Activated T-cell treated with anti-CD3 and anti-CD28 coated beads, Interleukin-2, amount 50 U/mL, for 4 hours (primary cell): ENCODE measurements at regions not wholly inside any gene's neighbourhood (a gene's known extent, or its start where the extent isn't known, plus 50 kb on each side); places are given as distances from the start of the nearest gene placed in this dataset.

ENCODE experiments used
- ATAC-seq, 2 donors: fragments of 200-7000 bp; cut with Tn5 transposase; one replicate each; pipeline ENCODE4 v1.10.0; 2021
- DNase-seq: peaks from one replicate; pipeline ENCODE4 v3.0.0-alpha.2; 2020
- H3K27me3 Mint-ChIP-seq: one replicate; pipeline ENCODE4 v1.8.0; 2021; ENCODE audit warnings: low read depth, mixed read lengths
- H3K36me3 Mint-ChIP-seq: one replicate; pipeline ENCODE4 v1.8.0; 2022; ENCODE audit warnings: mixed read lengths; ENCODE audit not compliant: insufficient read depth
- H3K4me1 Mint-ChIP-seq: one replicate; pipeline ENCODE4 v1.8.0; 2021; ENCODE audit warnings: low read depth, mixed read lengths
- H3K4me3 Mint-ChIP-seq: one replicate; pipeline ENCODE4 v1.8.0; 2021; ENCODE audit warnings: mild to moderate bottlenecking, moderate library complexity, mixed read lengths
- H3K9me3 Mint-ChIP-seq: one replicate; pipeline ENCODE4 v1.8.0; 2021; ENCODE audit warnings: mixed read lengths

GRCh38 chr12:91913124-91913523 lies 232.5 kb downstream of the BTG1 start:
- ATAC-seq, result no peak
- Mint-ChIP-seq H3K27me3 (no peaks in the 10 kb centered on the region), H3K4me1 (peaks cover 17% of the 10 kb centered on the region), H3K4me3 (no peak overlapping the region), H3K36me3 (peaks cover 2% of the 10 kb centered on the region), H3K9me3 (peaks cover 13% of the 10 kb centered on the region)
- DNase-seq, result no peak

- H3K27me3 Mint-ChIP-seq, result no peaks in the 10 kb centered on the region
- H3K36me3 Mint-ChIP-seq, result peaks cover 4% of the 10 kb centered on the region
- H3K4me1 Mint-ChIP-seq, result peaks cover 15% of the 10 kb centered on the region
- no peak for DNase-seq
- no peak for ATAC-seq
- no peak overlapping the region for H3K4me3 Mint-ChIP-seq
- peaks cover 15% of the 10 kb centered on the region for H3K9me3 Mint-ChIP-seq
Observed at GRCh38 chr12:91912178-91912577, 233.5 kb downstream of the BTG1 start.

GRCh38 chr12:91910871-91911388 lies 234.7 kb downstream of the BTG1 start:
- H3K9me3 Mint-ChIP-seq, result peaks cover 9% of the 10 kb centered on the region
- peaks cover 2% of the 10 kb centered on the region for H3K36me3 Mint-ChIP-seq
- no peak overlapping the region for H3K4me3 Mint-ChIP-seq
- no peak for DNase-seq
- H3K27me3 Mint-ChIP-seq, result no peaks in the 10 kb centered on the region
- no peak for ATAC-seq
- peaks cover 12% of the 10 kb centered on the region for H3K4me1 Mint-ChIP-seq

DNA sequence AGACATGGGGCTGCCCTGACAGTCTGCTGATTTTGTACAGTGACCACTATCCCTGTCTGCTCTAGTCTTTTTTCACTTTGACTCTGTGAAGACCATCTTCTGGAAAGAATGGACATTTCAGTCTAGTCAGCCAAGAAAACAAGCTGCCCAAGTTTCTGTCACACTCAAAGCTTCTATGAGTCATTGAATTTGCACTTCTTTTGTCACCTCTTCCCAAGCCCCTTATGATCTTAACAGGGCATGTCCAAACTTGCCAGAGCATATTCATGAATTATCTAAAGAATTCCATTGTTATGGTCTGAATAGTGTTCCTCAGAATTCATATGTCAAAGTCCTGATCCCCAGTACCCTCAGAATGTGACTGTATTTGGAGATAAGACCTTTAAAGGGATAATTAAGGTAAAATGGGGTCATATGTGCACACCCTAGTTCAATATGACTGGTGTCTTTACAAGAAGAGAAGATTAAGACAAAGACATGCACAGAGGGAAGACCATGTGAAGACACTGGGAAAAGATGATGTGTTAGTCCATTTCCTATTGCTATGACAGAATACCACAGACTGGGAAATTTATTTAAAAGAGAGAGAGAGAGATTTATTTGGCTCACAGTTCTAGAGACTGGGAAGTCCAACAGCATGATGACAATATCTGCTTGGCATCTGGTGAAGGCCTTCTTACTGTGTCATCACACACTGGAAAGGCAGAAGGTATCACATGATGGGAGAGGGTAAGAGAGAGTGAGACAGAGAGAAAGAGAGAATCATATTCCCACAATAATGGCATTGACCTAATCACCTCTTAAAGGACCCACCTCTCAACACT lies 242.6 kb downstream of the BTG1 start:
- no peak for ATAC-seq
- peaks cover 29% of the 10 kb centered on the region for H3K4me1 Mint-ChIP-seq
- peaks cover 9% of the 10 kb centered on the region for H3K36me3 Mint-ChIP-seq
- H3K27me3 Mint-ChIP-seq, result no peaks in the 10 kb centered on the region
- no peak for DNase-seq
- H3K4me3 Mint-ChIP-seq, result no peak overlapping the region
- peaks cover 27% of the 10 kb centered on the region for H3K9me3 Mint-ChIP-seq

DNA sequence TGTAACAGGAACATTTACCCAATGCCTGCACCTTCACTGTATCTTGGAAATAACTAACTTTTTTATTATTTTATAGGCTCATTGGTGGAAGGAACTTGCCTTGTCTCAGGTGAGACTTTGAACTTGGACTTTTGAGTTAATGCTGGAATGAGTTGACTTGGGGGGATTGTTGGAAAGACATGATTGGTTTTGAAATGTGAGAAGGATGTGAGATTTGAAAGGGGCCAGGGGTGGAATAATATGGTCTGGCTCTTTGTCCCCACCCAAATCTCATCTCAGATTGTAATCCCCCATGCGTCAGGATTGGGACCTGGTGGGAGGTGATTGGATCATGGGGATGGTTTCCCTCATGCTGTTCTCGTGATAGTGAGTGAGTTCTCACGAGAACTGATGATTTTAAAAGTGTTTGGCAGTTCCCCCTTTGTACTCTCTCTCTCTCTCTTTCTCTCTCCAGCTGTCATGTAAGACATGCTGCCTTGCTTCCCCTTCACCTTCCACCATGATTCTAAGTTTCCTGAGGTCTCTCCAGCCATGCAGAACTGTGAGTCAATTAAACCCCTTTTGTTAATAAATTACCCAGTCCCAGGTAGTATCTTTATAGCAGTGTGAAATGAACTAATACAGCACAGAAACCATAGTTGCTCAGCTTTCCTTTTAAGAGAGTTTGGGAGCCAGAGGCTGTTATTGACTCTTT lies 244.1 kb downstream of the BTG1 start:
- H3K36me3 Mint-ChIP-seq, result peaks cover 7% of the 10 kb centered on the region
- no peaks in the 10 kb centered on the region for H3K27me3 Mint-ChIP-seq
- DNase-seq, result no peak
- H3K9me3 Mint-ChIP-seq, result peaks cover 31% of the 10 kb centered on the region
- H3K4me3 Mint-ChIP-seq, result no peak overlapping the region
- no peak for ATAC-seq
- H3K4me1 Mint-ChIP-seq, result peaks cover 29% of the 10 kb centered on the region

- Mint-ChIP-seq H3K36me3 (peaks cover 7% of the 10 kb centered on the region), H3K4me3 (no peak overlapping the region), H3K4me1 (peaks cover 29% of the 10 kb centered on the region), H3K9me3 (peaks cover 31% of the 10 kb centered on the region), H3K27me3 (no peaks in the 10 kb centered on the region)
- ATAC-seq (no peak), DNase-seq (no peak)
Observed at GRCh38 chr12:91900971-91901370, 244.7 kb downstream of the BTG1 start.

GRCh38 chr12:91899056-91899455 lies 246.6 kb downstream of the BTG1 start:
- no peak for DNase-seq
- no peaks in the 10 kb centered on the region for H3K27me3 Mint-ChIP-seq
- no peak for ATAC-seq
- H3K36me3 Mint-ChIP-seq, result peaks cover 3% of the 10 kb centered on the region
- peaks cover 25% of the 10 kb centered on the region for H3K9me3 Mint-ChIP-seq
- H3K4me3 Mint-ChIP-seq, result no peak overlapping the region
- peaks cover 17% of the 10 kb centered on the region for H3K4me1 Mint-ChIP-seq

DNA sequence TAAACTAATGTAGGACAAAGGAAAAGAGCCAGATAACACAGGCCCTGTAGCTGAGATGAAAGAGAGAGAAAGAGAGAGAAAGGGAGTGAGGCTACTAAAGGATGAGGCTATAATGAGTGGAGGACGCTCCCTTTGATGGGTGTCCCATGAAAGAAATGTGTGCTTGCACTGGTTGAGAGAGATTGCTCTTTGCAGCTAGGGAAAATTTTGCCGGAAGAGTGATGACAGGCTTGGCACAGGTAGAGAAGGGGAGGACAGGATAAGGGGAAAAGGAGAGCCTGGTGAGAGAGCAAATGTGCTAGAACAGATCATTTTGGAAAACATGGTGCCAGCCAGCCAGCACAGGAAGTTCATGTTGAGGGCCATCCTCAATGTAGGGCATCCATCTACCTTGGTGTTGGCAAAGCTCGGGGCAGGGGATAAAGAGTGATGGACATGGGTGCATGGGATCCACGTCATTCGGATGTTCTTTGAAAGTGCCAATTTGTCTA lies 248.6 kb downstream of the BTG1 start:
- H3K9me3 Mint-ChIP-seq, result peaks cover 16% of the 10 kb centered on the region
- no peaks in the 10 kb centered on the region for H3K27me3 Mint-ChIP-seq
- ATAC-seq (no peak), DNase-seq (no peak)
- no peak overlapping the region for H3K4me3 Mint-ChIP-seq
- H3K4me1 Mint-ChIP-seq, result peaks cover 5% of the 10 kb centered on the region
- no peaks in the 10 kb centered on the region for H3K36me3 Mint-ChIP-seq

GRCh38 chr12:91896286-91897024 lies 249.2 kb downstream of the BTG1 start:
- no peaks in the 10 kb centered on the region for H3K36me3 Mint-ChIP-seq
- peaks cover 5% of the 10 kb centered on the region for H3K4me1 Mint-ChIP-seq
- DNase-seq (no peak), ATAC-seq (no peak)
- H3K9me3 Mint-ChIP-seq, result peaks cover 12% of the 10 kb centered on the region
- H3K27me3 Mint-ChIP-seq, result no peaks in the 10 kb centered on the region
- no peak overlapping the region for H3K4me3 Mint-ChIP-seq

- ATAC-seq, result no peak
- DNase-seq, result no peak
- no peaks in the 10 kb centered on the region for H3K36me3 Mint-ChIP-seq
- peaks cover 3% of the 10 kb centered on the region for H3K4me1 Mint-ChIP-seq
- no peaks in the 10 kb centered on the region for H3K27me3 Mint-ChIP-seq
- no peak overlapping the region for H3K4me3 Mint-ChIP-seq
- peaks cover 6% of the 10 kb centered on the region for H3K9me3 Mint-ChIP-seq
Observed at GRCh38 chr12:91894911-91895310, 250.7 kb downstream of the BTG1 start.

DNA sequence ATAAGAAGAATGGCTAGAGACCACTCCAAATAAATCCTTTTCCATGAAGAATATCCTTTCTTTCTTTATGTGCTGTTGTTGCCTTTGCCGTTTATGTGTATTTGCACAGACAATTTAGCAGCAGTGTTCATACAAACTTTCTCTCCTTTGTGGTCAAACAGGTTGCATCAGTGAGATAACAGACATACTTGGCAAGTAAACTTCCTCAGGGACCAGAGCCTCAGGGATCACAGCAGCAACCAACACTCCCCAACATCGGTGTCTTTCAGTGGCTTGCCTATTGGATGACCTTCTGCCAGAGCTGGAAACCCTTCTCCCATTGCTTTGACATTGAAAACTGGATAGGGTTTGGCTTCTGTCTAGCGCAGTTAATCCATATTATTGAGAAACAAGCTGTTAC lies 252.2 kb downstream of the BTG1 start:
- no peaks in the 10 kb centered on the region for H3K27me3 Mint-ChIP-seq
- H3K9me3 Mint-ChIP-seq, result peaks cover 6% of the 10 kb centered on the region
- no peak for ATAC-seq

DNA sequence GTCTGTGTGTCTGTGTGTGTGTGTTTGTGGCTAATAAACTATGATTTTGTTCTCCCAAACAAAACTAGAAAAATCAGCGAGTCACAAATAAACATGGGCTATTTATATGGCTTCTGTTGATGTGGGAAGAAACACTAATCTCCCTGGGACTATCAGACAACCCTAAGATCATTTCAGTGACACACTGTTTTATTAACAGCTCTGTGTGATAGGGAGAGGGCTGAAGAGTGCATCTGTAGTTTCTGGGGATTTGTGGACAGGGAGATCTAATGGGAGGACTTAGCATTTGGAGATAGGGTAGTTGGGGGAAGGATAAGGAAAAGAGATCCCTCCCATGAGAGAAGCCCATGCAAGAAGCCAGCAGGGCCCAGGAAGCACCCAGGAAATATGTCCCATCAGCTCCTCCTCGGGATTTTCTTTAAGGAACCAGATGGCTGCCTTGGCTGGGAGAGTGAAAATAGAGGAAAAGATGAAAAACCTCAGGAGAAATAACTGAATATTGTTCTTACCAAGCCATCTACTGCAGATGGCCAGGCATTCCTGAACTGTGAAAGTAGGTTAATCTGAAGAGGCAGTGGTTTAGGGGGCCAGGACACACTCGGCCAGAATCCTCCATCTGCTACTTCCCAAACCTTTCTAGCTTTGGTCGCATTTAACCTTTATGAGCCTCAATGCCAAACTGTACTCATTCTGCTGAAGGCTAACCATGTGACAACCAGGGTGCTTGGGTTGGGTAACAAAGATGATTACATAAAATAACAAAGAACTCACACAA lies 253.4 kb downstream of the BTG1 start:
- Mint-ChIP-seq H3K27me3 (no peaks in the 10 kb centered on the region), H3K9me3 (peaks cover 6% of the 10 kb centered on the region), H3K36me3 (no peaks in the 10 kb centered on the region), H3K4me3 (no peak overlapping the region), H3K4me1 (peaks cover 3% of the 10 kb centered on the region)
- no peak for ATAC-seq
- DNase-seq, result no peak

More for the DNA sequence above, 252.2 kb downstream of the BTG1 start:
- no peak overlapping the region for H3K4me3 Mint-ChIP-seq
- no peaks in the 10 kb centered on the region for H3K36me3 Mint-ChIP-seq
- no peak for DNase-seq
- peaks cover 3% of the 10 kb centered on the region for H3K4me1 Mint-ChIP-seq

DNA sequence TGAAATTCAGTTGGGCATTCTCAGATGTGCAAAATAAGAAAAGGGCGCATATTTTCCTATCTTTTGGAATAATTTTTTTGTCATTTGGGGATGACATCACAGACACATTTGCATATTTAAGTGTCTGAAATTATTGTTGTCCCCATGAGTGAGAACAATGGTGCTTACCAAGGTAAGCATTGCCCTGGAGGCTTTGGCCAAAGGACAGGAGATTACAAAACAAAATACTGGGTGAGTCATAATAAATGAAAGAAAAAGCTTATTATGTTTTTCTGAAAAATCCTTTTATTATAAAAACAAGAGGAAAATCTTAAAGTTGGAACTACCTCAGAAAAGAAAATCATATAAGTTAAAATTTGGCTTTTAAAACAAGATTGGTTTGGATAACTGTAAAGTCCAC lies 254.9 kb downstream of the BTG1 start:
- no peaks in the 10 kb centered on the region for H3K9me3 Mint-ChIP-seq
- H3K4me3 Mint-ChIP-seq, result no peak overlapping the region

DNA sequence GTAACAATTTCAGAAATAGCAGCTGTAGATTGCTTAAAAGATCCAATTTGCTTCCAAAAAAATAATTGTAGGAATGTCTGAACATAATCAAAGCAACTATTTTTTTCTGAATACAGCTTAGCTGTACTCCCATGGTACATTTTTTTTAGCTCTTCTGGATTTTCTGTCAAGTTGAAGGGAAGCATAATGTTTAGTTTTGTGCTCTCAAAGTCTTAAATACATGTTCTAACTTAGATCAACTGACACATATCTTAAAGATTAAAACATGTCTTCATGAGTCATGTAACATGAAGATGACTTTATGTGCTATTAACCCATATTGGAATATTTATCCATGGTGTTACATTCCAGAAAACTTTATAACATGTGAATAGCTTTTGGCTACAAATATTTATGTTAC lies 255.7 kb downstream of the BTG1 start:
- Mint-ChIP-seq H3K4me3 (no peak overlapping the region), H3K36me3 (peaks cover 2% of the 10 kb centered on the region), H3K27me3 (no peaks in the 10 kb centered on the region), H3K9me3 (no peaks in the 10 kb centered on the region), H3K4me1 (peaks cover 3% of the 10 kb centered on the region)
- ATAC-seq (no peak), DNase-seq (no peak)

More for the DNA sequence above, 254.9 kb downstream of the BTG1 start:
- H3K36me3 Mint-ChIP-seq, result peaks cover 2% of the 10 kb centered on the region
- H3K27me3 Mint-ChIP-seq, result no peaks in the 10 kb centered on the region
- no peak for ATAC-seq
- H3K4me1 Mint-ChIP-seq, result peaks cover 3% of the 10 kb centered on the region
- DNase-seq, result no peak
